PC-9 (cell line): ENCODE measurements at regions not wholly inside any gene's neighbourhood (a gene's known extent, or its start where the extent isn't known, plus 50 kb on each side); places are given as distances from the start of the nearest gene placed in this dataset.

Source experiments
- BruUV-seq: library from RNA; stranded (reverse); fragments of 400-500 nt; replicated peaks from 2 replicates; lab custom pipeline; 2021; lab: Mats Ljungman, UMichigan
- CTCF ChIA-PET: fragments of 300-600 bp; sonication (Branson Sonifier 250); formaldehyde crosslinking; loops from one replicate; lab custom pipeline; 2022; ENCODE audit warnings: antibody characterized with exemption; lab: Charles Lee
- POLR2A ChIA-PET: fragments of 300-600 bp; sonication (Branson Sonifier 250); formaldehyde crosslinking; loops from one replicate; lab custom pipeline; 2022; ENCODE audit warnings: antibody characterized with exemption; ENCODE audit not compliant: unreplicated experiment; lab: Charles Lee
- DNase-seq, 2 experiments: peaks; one replicate each; pipeline versions ENCODE4 v3.0.0 to v3.0.0-alpha.2; 2015 to 2022; ENCODE audit warnings: mixed read lengths in 1 of 2
- H2AFZ ChIP-seq: fragments of 200-600 bp; sonication (generic); 2 replicates; pipeline ENCODE4 v1.8.1; 2017; ENCODE audit warnings: antibody characterized with exemption
- H3F3A ChIP-seq: fragments of 200-600 bp; sonication (generic); 2 replicates; pipeline ENCODE4 v1.8.1; 2017; ENCODE audit warnings: antibody characterized with exemption, mild to moderate bottlenecking, low read depth; ENCODE audit not compliant: insufficient read depth
- H3K27ac ChIP-seq: fragments of 200-600 bp; sonication (generic); 2 replicates; pipeline ENCODE4 v1.6.1; 2016; ENCODE audit warnings: mixed run types
- H3K27me3 ChIP-seq: fragments of 200-600 bp; sonication (generic); 2 replicates; pipeline ENCODE4 v1.6.1; 2016; ENCODE audit warnings: low read depth, mixed run types; ENCODE audit not compliant: insufficient read depth
- H3K36me3 ChIP-seq: fragments of 200-600 bp; sonication (generic); 2 replicates; pipeline ENCODE4 v1.6.1; 2016; ENCODE audit warnings: low read depth, mixed run types
- H3K4me1 ChIP-seq: fragments of 200-600 bp; sonication (generic); replicated peaks from 2 replicates; pipeline ENCODE4 v1.6.1; 2016; ENCODE audit warnings: mixed run types; ENCODE audit not compliant: insufficient read depth
- H3K4me2 ChIP-seq: fragments of 200-600 bp; sonication (generic); 2 replicates; pipeline ENCODE4 v1.6.1; 2017; ENCODE audit warnings: mixed run types
- H3K4me3 ChIP-seq: fragments of 200-600 bp; sonication (generic); 2 replicates; pipeline ENCODE4 v1.6.1; 2016; ENCODE audit warnings: mixed run types
- H3K79me2 ChIP-seq: fragments of 200-600 bp; sonication (generic); 2 replicates; pipeline ENCODE4 v1.6.1; 2017; ENCODE audit warnings: low read depth, mixed run types
- H3K9me2 ChIP-seq: fragments of 200-600 bp; sonication (generic); 2 replicates; pipeline ENCODE4 v1.8.1; 2017; ENCODE audit warnings: mild to moderate bottlenecking; ENCODE audit not compliant: insufficient read depth
- H3K9me3 ChIP-seq: fragments of 200-600 bp; sonication (generic); 2 replicates; pipeline ENCODE4 v1.8.1; 2016; ENCODE audit warnings: low read depth; ENCODE audit not compliant: insufficient read depth
- H4K20me1 ChIP-seq: fragments of 200-600 bp; sonication (generic); 2 replicates; pipeline ENCODE4 v1.8.1; 2017; ENCODE audit not compliant: insufficient read depth
- CTCF ChIP-seq: fragments of 200-600 bp; sonication (generic); conservative IDR thresholded peaks from 2 replicates; pipeline ENCODE4 v1.6.1; 2017; ENCODE audit warnings: mixed run types, antibody characterized with exemption, mild to moderate bottlenecking, moderate library complexity
- EZH2 ChIP-seq: fragments of 200-600 bp; sonication (generic); IDR thresholded peaks from 2 replicates; pipeline ENCODE4 v1.8.0; 2017; ENCODE audit warnings: antibody characterized with exemption, low read depth
- intact Hi-C: fragments of 100-400 bp; cut with micrococcal nuclease; formaldehyde crosslinking; loops from one replicate; pipeline ENCODE4 v1.10.0; 2022; ENCODE audit not compliant: unreplicated experiment

GRCh38 chr4:187413564-187414358 is 581.8 kb upstream of the ZFP42 start:
- BruUV-seq, result no TSS peak
- no peak overlapping the region for H3K4me2 ChIP-seq
- no peaks in the 10 kb centered on the region for H3K9me3 ChIP-seq
- H3K4me3 ChIP-seq, result no peak overlapping the region
- DNase-seq, result no peak
- no peaks in the 10 kb centered on the region for H4K20me1 ChIP-seq
- no peaks in the 10 kb centered on the region for H3K9me2 ChIP-seq
- H3F3A ChIP-seq, result no peaks in the 10 kb centered on the region
- TF ChIP-seq EZH2, result no peak
- TF ChIP-seq CTCF, result no peak
- no peak overlapping the region for H2AFZ ChIP-seq
- H3K4me1 ChIP-seq, result no peaks in the 10 kb centered on the region
- CTCF ChIA-PET, result no interaction called here
- POLR2A ChIA-PET, result no interaction called here
- H3K36me3 ChIP-seq, result no peaks in the 10 kb centered on the region
- intact Hi-C loops, result no loop called here
- H3K27me3 ChIP-seq, result no peaks in the 10 kb centered on the region
- H3K79me2 ChIP-seq, result no peaks in the 10 kb centered on the region
- H3K27ac ChIP-seq, result no peak overlapping the region

GRCh38 chr4:187414716-187415115 is 580.9 kb upstream of the ZFP42 start:
- Histone ChIP-seq H3K4me1 (no peaks in the 10 kb centered on the region), H3K79me2 (no peaks in the 10 kb centered on the region), H3K36me3 (no peaks in the 10 kb centered on the region), H2AFZ (no peak overlapping the region), H3F3A (no peaks in the 10 kb centered on the region), H3K27me3 (no peaks in the 10 kb centered on the region), H3K4me3 (no peak overlapping the region), H3K27ac (no peak overlapping the region), H3K4me2 (no peak overlapping the region), H3K9me2 (no peaks in the 10 kb centered on the region), H4K20me1 (no peaks in the 10 kb centered on the region), H3K9me3 (no peaks in the 10 kb centered on the region)
- CTCF ChIA-PET, result no interaction called here
- BruUV-seq, result no TSS peak
- TF ChIP-seq EZH2 (no peak), CTCF (no peak)
- POLR2A ChIA-PET, result no interaction called here
- no peak for DNase-seq
- intact Hi-C loops, result loop anchor here (5.0 kb wide), 1 partner anchor 687 kb away; no protein-coding TSS in a partner anchor

DNA sequence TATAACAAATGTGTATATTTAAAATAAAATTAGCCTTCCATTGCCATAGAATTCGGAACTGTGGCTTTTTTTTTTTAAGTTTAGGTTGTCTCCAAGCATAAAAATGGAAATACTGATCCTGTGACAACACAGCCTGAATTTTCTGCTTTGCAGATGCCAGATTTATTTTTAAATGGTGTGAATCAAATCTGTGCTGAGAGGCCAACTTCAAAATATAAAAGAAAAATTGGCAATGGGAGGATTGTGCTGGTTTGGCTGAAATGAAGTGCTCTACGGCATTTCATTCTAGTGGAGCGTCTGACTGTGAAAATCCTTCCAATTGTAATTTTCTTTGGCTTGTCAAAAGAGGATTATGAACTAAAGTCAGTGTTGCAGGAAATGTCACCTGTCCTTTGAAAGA is 580.3 kb upstream of the ZFP42 start:
- Histone ChIP-seq H3K79me2 (no peaks in the 10 kb centered on the region), H3K9me2 (no peaks in the 10 kb centered on the region), H3K36me3 (no peaks in the 10 kb centered on the region), H2AFZ (no peak overlapping the region), H3F3A (no peaks in the 10 kb centered on the region), H3K27ac (no peak overlapping the region), H3K4me2 (no peak overlapping the region), H3K27me3 (no peaks in the 10 kb centered on the region), H3K4me3 (no peak overlapping the region), H4K20me1 (no peaks in the 10 kb centered on the region), H3K9me3 (no peaks in the 10 kb centered on the region), H3K4me1 (no peaks in the 10 kb centered on the region)
- POLR2A ChIA-PET, result no interaction called here
- intact Hi-C loops, result loop anchor here (5.0 kb wide), 1 partner anchor 688 kb away; no protein-coding TSS in a partner anchor
- BruUV-seq, result no TSS peak
- no peak for DNase-seq
- CTCF ChIA-PET, result no interaction called here
- no peak for TF ChIP-seq EZH2
- no peak for TF ChIP-seq CTCF
